Astrocyte (in vitro differentiated cells and primary cell): ENCODE measurements at regions not wholly inside any gene's neighbourhood (a gene's known extent, or its start where the extent isn't known, plus 50 kb on each side); places are given as distances from the start of the nearest gene placed in this dataset.
A peak's percentile ranks its signal among the peaks of the same experiment; 100 is the strongest.

ENCODE experiments used
- DNase-seq: peaks from one replicate; pipeline ENCODE4 v3.0.0-alpha.2; 2010; ENCODE audit warnings: low read depth
- FAIRE-seq: peaks from 2 replicates; lab custom pipeline; 2011; peaks lifted over from hg19 to GRCh38; lab: Jason Lieb, UNC
- H2AFZ ChIP-seq: 2 replicates; pipeline ENCODE4 v1.6.0; 2012; ENCODE audit warnings: low read depth, low read length, inconsistent platforms
- H3K27ac ChIP-seq: 2 replicates; pipeline ENCODE4 v1.5.1; 2011; ENCODE audit warnings: low read depth, low read length, inconsistent platforms
- H3K27me3 ChIP-seq: 2 replicates; pipeline ENCODE4 v1.6.0; 2011; ENCODE audit warnings: low read length, inconsistent platforms; ENCODE audit not compliant: insufficient read depth
- H3K36me3 ChIP-seq: 2 replicates; pipeline ENCODE4 v1.5.1; 2011; ENCODE audit warnings: low read length, inconsistent platforms; ENCODE audit not compliant: insufficient read depth
- H3K4me1 ChIP-seq: 2 replicates; pipeline ENCODE4 v1.5.1; 2011; ENCODE audit warnings: low read length, inconsistent platforms; ENCODE audit not compliant: insufficient read depth
- H3K4me2 ChIP-seq: 2 replicates; pipeline ENCODE4 v1.6.0; 2012; ENCODE audit warnings: low read length, inconsistent platforms
- H3K4me3 ChIP-seq: 2 replicates; pipeline ENCODE4 v1.5.1; 2011; ENCODE audit warnings: low read depth, mild to moderate bottlenecking, low read length, inconsistent platforms; ENCODE audit not compliant: insufficient read depth
- H3K79me2 ChIP-seq: 2 replicates; pipeline ENCODE4 v1.6.0; 2012; ENCODE audit warnings: mild to moderate bottlenecking, low read length, inconsistent platforms; ENCODE audit not compliant: insufficient read depth
- H3K9ac ChIP-seq: 2 replicates; pipeline ENCODE4 v1.6.0; 2012; ENCODE audit warnings: mild to moderate bottlenecking, low read length, inconsistent platforms
- H3K9me3 ChIP-seq: 2 replicates; pipeline ENCODE4 v1.5.1; 2012; ENCODE audit warnings: low read depth, mild to moderate bottlenecking, low read length, inconsistent platforms; ENCODE audit not compliant: insufficient read depth
- H4K20me1 ChIP-seq: 2 replicates; pipeline ENCODE4 v1.6.0; 2012; ENCODE audit warnings: low read length, inconsistent platforms; ENCODE audit not compliant: insufficient read depth
- H3K27ac Mint-ChIP-seq: one replicate; pipeline ENCODE4 v1.8.0; 2021; ENCODE audit warnings: mild to moderate bottlenecking, mixed read lengths; ENCODE audit not compliant: unreplicated experiment
- H3K27me3 Mint-ChIP-seq: one replicate; pipeline ENCODE4 v1.8.0; 2021; ENCODE audit warnings: low read depth, mixed read lengths; ENCODE audit not compliant: unreplicated experiment
- H3K36me3 Mint-ChIP-seq: one replicate; pipeline ENCODE4 v1.8.0; 2021; ENCODE audit warnings: low read depth, mixed read lengths; ENCODE audit not compliant: unreplicated experiment
- H3K4me1 Mint-ChIP-seq: one replicate; pipeline ENCODE4 v1.8.0; 2021; ENCODE audit warnings: low read depth, mixed read lengths; ENCODE audit not compliant: unreplicated experiment
- H3K4me3 Mint-ChIP-seq: one replicate; pipeline ENCODE4 v1.8.0; 2021; ENCODE audit warnings: mild to moderate bottlenecking, moderate library complexity, mixed read lengths; ENCODE audit not compliant: unreplicated experiment
- H3K9me3 Mint-ChIP-seq: one replicate; pipeline ENCODE4 v1.8.0; 2021; ENCODE audit warnings: mild to moderate bottlenecking, mixed read lengths; ENCODE audit not compliant: unreplicated experiment
- EZH2 ChIP-seq: IDR thresholded peaks from 2 replicates; pipeline ENCODE4 v1.6.1; 2012; ENCODE audit warnings: mild to moderate bottlenecking, low read length, inconsistent platforms; ENCODE audit not compliant: insufficient read depth
- TF ChIP-seq, protein P1 (sequence below): IDR thresholded peaks from 2 replicates; pipeline ENCODE4 v1.5.1; 2011; ENCODE audit warnings: low read depth, mild to moderate bottlenecking, inconsistent platforms, low read length, moderate library complexity; ENCODE audit not compliant: insufficient read depth

DNA sequence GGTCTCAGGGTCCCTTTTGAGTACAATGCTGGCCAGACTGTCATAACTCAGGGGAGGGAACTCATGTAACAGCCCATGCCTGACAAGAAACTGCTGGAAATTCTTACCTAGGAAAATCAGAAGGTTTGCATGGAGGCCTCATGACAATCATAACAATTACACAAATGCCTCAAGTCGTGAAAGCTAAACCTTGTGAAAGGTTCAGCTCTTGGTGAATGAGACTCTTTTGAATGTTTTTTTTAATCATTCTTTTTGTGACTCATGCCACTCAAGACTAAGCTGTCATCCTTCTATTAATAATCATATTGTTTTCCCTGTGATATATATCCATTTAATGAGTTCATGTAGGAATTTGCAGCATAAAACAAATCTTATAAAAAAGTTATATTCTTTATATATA lies 61.4 kb upstream of the LEKR1 start:
- no peaks in the 10 kb centered on the region for H3K79me2 ChIP-seq
- TF ChIP-seq, protein P1, sequence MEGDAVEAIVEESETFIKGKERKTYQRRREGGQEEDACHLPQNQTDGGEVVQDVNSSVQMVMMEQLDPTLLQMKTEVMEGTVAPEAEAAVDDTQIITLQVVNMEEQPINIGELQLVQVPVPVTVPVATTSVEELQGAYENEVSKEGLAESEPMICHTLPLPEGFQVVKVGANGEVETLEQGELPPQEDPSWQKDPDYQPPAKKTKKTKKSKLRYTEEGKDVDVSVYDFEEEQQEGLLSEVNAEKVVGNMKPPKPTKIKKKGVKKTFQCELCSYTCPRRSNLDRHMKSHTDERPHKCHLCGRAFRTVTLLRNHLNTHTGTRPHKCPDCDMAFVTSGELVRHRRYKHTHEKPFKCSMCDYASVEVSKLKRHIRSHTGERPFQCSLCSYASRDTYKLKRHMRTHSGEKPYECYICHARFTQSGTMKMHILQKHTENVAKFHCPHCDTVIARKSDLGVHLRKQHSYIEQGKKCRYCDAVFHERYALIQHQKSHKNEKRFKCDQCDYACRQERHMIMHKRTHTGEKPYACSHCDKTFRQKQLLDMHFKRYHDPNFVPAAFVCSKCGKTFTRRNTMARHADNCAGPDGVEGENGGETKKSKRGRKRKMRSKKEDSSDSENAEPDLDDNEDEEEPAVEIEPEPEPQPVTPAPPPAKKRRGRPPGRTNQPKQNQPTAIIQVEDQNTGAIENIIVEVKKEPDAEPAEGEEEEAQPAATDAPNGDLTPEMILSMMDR = no peak
- TF ChIP-seq EZH2 = no peak
- no peak overlapping the region for H2AFZ ChIP-seq
- Mint-ChIP-seq H3K4me3 (no peak overlapping the region), H3K4me1 (peaks cover 24% of the 10 kb centered on the region), H3K36me3 (no peaks in the 10 kb centered on the region), H3K27me3 (no peaks in the 10 kb centered on the region), H3K9me3 (no peaks in the 10 kb centered on the region), H3K27ac (no peak overlapping the region)
- H3K9ac ChIP-seq = peak overlapping the region; percentile 15
- no peak for FAIRE-seq
- H3K9me3 ChIP-seq = no peaks in the 10 kb centered on the region
- peak; percentile 44 for DNase-seq
- peak overlapping the region; percentile 57 for H3K27ac ChIP-seq
- H3K36me3 ChIP-seq = no peaks in the 10 kb centered on the region
- H3K4me2 ChIP-seq = no peak overlapping the region
- peaks cover 10% of the 10 kb centered on the region for H3K4me1 ChIP-seq
- H3K4me3 ChIP-seq = no peak overlapping the region
- no peaks in the 10 kb centered on the region for H3K27me3 ChIP-seq
- no peaks in the 10 kb centered on the region for H4K20me1 ChIP-seq

DNA sequence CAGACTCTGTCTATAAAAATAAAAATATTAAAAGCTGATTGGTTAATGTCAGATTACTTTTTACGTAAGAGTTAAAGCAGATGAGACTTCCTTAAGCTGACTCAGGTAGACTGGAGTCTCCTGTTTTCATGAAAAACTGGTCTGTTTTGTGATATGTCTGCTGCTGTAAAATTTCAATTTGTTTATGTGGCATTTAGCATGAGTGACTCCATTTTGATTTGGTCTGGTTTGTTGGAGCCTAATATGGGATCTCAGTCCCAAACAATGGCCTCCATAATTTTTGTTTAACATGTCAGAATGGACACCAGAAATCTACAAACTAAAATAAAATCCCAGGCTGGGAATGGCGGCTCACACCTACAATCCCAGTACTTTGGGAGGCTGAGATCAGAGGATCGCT lies 57.8 kb upstream of the LEKR1 start:
- no peak for DNase-seq
- Histone ChIP-seq H3K4me1 (no peaks in the 10 kb centered on the region), H3K4me3 (no peak overlapping the region), H2AFZ (no peak overlapping the region), H3K36me3 (no peaks in the 10 kb centered on the region), H3K9me3 (no peaks in the 10 kb centered on the region), H4K20me1 (no peaks in the 10 kb centered on the region), H3K27me3 (no peaks in the 10 kb centered on the region), H3K4me2 (no peak overlapping the region), H3K9ac (no peak overlapping the region), H3K79me2 (no peaks in the 10 kb centered on the region), H3K27ac (no peak overlapping the region)
- H3K4me1 Mint-ChIP-seq = peaks cover 23% of the 10 kb centered on the region
- H3K4me3 Mint-ChIP-seq = no peak overlapping the region
- H3K27me3 Mint-ChIP-seq = no peaks in the 10 kb centered on the region
- TF ChIP-seq, protein P1 = no peak
- no peak for TF ChIP-seq EZH2
- no peak for FAIRE-seq
- H3K36me3 Mint-ChIP-seq = no peaks in the 10 kb centered on the region
- no peak overlapping the region for H3K27ac Mint-ChIP-seq
- H3K9me3 Mint-ChIP-seq = no peaks in the 10 kb centered on the region

DNA sequence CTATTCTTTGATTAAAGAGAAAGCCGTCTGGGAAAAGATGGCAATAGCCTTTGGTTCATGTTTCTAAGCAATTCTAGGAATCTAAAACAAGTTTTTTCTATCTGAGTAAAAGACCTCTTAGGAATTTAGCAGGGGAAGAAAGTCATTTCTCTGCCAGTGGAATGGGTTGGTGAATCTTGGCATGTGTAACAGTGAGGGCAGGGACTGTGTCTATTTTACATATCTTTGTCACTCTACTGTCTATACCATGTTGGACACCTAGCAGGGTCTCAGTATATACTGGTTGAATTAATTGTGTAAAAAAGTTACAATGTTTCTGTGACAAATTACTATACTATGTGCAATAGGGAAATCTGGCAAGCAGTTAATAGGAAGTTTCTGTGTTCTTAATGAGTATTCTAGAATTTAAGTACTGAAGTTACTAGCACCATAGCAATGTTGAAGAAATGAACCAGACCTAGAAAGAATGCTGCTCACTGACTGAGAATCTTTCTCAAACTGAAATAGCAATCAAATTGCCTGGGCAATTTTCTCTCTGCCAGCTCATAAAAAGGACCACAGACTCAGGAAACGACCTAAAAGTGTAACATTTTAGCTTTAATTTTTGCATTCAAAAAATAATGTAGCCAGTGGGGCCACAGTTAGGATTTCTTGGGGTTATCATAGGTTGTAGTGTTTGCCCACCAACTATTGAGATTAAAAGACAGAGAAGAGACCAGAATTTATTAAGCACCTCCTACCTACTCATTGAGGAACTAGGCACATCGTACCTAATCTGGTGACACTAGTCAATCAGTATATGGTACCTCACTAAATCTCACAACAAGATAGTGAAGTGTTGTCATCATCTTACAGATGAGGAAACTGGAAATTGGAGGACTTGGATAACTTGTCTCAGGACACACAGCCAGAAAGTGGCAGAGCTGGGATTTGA lies 56.2 kb upstream of the LEKR1 start:
- no peak overlapping the region for H3K4me2 ChIP-seq
- no peak overlapping the region for H3K4me3 Mint-ChIP-seq
- no peaks in the 10 kb centered on the region for H3K9me3 Mint-ChIP-seq
- FAIRE-seq (peak; percentile 69), DNase-seq (peak; percentile 47)
- no peaks in the 10 kb centered on the region for H3K4me1 ChIP-seq
- H3K79me2 ChIP-seq = no peaks in the 10 kb centered on the region
- no peak for TF ChIP-seq EZH2
- TF ChIP-seq, protein P1 = no peak
- no peaks in the 10 kb centered on the region for H3K27me3 Mint-ChIP-seq
- H3K27ac Mint-ChIP-seq = peak overlapping the region; percentile 23
- peaks cover 20% of the 10 kb centered on the region for H3K4me1 Mint-ChIP-seq
- H3K9me3 ChIP-seq = no peaks in the 10 kb centered on the region
- no peak overlapping the region for H2AFZ ChIP-seq
- H3K27me3 ChIP-seq = no peaks in the 10 kb centered on the region
- H4K20me1 ChIP-seq = no peaks in the 10 kb centered on the region
- H3K27ac ChIP-seq = no peak overlapping the region
- H3K9ac ChIP-seq = no peak overlapping the region
- H3K36me3 Mint-ChIP-seq = no peaks in the 10 kb centered on the region
- no peaks in the 10 kb centered on the region for H3K36me3 ChIP-seq
- no peak overlapping the region for H3K4me3 ChIP-seq
